HG03558 (cell line): ENCODE measurements at regions not wholly inside any gene's neighbourhood (a gene's known extent, or its start where the extent isn't known, plus 50 kb on each side); places are given as distances from the start of the nearest gene placed in this dataset.
"Not testable (repeated sequence)": the region's sequence is repeated elsewhere in the genome, so short reads cannot be mapped to it uniquely, and the experiment has no call there.

Source experiments
- ATAC-seq: cut with Tn5 transposase; IDR thresholded peaks from one replicate; pipeline ENCODE4 v1.9.1; 2021; ENCODE audit warnings: moderate number of reproducible peaks; ENCODE audit not compliant: unreplicated experiment; ENCODE audit errors: extremely low read depth

DNA sequence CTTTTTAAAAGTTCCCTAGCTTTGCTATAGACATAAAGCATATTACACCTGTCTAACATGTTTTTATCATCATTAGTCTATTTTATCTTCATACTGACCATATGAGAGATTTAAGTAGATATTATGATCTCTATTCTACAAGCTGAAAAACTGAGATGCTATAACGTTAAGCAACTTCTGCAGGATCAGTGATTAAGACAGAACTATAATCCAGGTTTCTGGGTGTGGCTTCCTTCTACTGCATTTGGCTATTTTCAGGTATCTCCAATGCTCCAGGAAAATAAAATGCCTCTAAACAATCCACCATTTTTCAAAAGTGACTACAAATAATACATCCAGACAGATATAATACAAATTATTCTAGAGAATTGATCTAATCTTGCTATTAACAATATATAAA, 53.4 kb downstream of the RGS2 start:
- no peak for ATAC-seq

GRCh38 chr1:192866241-192866868, 57.5 kb downstream of the RGS2 start:
- ATAC-seq, result no peak

DNA sequence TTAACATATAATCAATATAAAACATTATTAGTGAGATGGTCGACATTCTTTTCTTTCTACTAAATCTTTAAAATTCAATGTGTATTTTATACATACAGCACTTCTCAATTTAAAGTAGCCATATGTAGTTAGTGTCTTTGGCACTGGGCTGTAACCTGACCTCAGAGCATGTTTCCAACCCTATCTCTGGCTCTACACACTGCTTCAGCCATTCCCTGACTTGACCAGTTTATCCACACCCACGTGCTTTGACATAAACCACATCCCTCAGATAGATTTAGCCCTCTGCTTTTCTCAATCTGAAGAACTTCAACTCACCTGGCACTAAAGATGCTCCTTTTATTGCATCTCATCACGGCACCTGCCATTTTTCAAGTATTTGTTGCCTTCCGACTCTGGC, 58.3 kb downstream of the RGS2 start:
- no peak for ATAC-seq

DNA sequence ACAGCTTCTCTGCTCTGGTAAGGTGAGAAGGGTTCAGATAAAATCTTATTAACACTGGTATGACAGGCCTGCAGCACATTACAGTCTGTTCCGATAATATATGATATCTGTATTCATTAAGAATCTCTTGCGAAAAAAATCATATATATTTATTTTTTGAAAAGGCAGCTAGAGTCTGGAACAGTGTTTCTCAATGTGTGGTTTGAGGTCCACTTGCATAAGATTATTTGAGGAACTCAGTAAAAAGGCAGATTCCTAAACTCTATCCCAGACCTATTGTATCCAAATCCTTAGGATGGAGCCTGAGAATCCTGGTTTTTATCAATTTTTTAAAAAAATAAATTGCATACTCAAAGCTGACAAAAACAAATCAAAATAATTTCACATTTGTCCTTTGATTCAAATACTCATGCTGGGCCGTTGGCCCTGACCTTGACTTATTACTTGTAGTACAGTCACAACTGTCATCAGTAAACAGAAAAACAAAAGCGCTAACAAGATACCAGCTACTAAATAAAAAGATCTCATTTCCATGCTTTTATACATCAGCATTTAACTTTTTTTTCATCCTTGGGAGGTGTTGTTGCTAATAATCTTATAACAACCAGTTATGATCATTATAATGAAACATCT, 60.6 kb downstream of the RGS2 start:
- ATAC-seq, result no peak

GRCh38 chr1:192872010-192872409, 63.2 kb downstream of the RGS2 start:
- no peak for ATAC-seq

- ATAC-seq, result no peak
Observed at GRCh38 chr1:192873836-192874235, 65.0 kb downstream of the RGS2 start.

DNA sequence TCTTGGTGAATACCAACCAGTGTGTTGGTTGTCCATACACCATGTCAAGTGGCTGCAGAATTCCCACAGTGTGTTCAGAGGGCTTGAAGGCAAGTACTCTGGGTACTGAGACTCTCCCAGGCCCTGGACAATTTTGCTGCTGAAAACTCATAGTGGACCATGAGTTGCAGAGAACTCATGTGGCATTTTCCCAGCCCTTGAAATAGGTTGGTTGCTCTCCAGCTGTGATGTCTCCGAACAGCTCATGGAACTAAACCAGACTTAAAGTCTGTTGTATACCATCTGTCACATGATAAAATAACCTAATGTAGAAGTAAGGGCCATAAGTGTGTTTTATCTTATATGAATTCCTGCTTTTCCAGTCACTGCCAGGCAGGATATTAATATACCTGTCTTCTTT, 67.8 kb downstream of the RGS2 start:
- no peak for ATAC-seq

- ATAC-seq, result no peak
Observed at GRCh38 chr1:192877283-192877886, 68.5 kb downstream of the RGS2 start.

DNA sequence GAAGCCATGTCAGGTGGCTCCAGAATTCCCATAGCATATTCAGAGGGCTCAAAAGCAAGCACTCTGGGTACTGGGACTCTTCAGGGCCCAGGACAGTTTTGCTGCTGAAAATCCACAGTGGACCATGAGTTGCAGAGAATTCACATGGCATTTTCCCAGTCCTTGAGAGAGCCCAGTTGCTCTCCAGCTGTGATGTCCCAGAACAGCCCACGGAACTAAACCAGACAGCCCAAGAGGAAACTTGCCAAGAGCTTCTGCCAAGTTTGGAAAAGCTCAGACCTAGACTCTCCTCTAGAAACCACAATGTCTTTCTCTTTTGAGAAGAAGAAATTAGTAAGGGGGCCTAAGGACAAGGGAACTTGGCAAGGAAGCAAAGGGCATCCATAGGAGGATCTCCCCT, 69.4 kb downstream of the RGS2 start:
- ATAC-seq, result no peak

DNA sequence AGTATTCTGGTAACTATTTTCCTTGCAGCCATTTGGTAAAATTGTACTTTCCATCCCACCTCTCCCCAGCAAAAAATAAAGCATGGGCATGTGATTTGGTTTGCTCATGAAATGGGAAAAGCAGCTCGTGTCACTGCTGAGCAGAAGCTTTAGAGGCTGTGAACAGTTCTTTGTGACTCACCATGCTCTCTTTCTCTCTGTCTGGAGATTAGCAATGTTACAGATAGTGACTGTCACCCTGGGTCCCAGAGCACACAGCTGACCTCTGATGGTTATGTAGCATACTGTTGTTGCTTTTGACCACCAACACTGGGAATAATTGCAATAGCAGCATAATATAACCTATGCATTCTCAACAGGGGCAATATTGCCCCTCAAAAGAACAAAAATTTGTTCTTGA, 70.6 kb downstream of the RGS2 start:
- ATAC-seq, result no peak

DNA sequence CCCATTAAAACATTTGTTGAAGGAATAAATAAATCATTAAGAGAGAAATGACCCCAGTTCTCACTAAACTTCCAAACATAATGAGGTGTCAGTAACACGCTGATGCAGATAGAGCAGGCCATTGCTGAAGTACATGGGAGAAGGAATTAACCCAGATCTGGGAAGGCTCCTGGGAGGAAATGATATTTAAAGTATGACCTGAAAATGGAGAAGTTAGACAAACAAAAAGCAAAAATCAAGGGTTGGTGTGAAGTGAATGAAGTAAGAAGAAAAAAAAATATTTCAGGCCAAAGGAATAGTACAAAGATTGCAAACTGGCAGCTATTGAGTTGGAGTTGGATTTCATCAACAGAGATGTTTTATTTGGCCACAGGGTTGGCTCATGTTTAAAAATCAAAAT, 71.4 kb downstream of the RGS2 start:
- no peak for ATAC-seq

DNA sequence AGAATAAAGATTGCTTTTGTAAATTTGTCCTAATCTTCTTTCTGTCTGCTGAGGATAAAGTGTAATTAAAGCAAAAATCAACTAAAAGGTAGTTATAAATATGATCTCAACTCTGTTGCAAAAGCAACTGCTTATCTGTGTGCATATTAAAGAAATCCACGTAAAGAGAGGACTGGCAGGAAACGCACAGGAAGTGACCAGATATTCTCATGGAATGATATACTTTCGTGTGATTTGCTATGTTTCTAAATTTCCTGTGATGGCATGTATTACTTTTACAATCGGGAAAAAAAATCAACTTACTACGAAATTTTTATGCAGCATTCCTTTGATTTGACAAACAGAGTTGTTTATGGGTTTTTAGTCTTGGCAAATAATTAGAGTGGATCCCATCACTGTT, 75.4 kb downstream of the RGS2 start:
- no peak for ATAC-seq

DNA sequence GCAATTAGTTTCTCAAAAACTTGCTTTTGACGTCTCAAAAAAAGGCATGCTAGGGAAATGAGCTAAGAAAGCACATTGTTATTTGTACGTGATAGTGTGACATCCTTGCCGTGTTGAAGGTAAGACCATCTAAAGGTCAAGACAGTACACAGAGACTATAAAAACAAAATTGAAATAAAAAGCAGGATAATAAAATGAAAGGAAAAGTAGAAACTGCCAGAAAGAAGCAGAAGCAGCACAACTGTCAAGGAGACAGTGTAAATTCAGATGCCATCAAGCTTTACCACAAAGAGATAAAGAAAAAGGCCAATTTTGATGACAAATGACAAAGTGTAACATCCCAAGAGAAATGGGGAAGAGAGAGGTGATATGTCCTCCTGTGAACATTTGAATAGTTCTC, 76.5 kb downstream of the RGS2 start:
- ATAC-seq, result not testable (repeated sequence)

- no peak for ATAC-seq
Observed at GRCh38 chr1:192887426-192887825, 78.6 kb downstream of the RGS2 start.

DNA sequence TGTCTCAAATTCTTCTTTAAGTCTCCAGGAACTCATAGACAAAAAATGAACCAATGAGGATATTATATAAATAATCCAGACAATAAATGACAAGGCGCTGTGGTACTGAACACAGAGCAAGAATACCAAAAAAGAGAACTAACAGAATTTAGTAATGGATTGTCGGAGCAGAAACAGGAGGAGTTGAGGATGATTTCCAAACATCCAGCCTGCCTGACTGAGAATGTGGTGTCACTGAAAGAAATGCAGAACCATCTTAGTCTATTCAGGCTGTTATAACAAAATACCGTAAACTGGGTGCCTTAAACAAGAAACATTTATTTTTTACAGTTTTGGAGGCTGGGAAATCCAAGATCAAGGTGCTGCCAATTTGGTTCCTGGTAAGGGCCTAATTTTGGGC, 79.7 kb downstream of the RGS2 start:
- ATAC-seq, result no peak

DNA sequence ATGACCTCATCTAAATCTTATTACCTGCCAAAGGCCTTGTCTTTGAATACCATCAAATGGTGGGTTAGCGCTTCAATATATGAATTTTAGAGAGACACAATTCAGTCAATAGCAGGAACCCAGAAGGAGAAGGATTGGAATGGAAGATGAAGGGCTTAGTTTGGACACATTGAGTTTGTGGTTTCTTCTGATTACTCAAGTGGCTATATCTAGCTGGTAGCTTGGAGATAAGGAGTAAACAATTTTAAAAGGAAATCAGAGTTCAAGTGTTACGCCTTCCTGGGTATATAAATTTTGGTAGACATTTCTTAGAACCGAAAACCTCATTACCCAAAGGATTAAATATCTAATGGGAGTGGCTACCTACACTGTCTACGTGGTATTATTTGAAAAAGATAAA, 80.2 kb downstream of the RGS2 start:
- no peak for ATAC-seq

DNA sequence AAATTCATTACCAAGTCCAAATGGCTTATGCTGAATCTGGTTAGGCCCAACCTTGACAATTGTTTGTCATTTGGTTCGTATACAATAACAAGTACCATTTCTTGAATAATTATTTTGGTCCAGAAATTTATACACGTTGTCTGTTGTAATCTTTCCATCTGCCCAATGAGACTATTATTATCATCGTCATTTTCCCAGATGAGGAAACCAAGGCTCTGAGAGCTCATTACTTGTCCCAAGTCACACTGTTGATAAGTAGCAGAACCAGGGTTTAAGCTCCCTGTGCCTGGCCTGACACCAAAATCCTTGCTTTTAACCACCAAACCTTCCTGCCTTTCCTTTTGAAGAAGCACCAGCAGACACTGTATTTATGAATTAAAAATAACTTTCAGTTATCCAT, 81.3 kb downstream of the RGS2 start:
- ATAC-seq, result no peak

- ATAC-seq, result no peak
Observed at GRCh38 chr1:192892934-192893333, 84.1 kb downstream of the RGS2 start.

DNA sequence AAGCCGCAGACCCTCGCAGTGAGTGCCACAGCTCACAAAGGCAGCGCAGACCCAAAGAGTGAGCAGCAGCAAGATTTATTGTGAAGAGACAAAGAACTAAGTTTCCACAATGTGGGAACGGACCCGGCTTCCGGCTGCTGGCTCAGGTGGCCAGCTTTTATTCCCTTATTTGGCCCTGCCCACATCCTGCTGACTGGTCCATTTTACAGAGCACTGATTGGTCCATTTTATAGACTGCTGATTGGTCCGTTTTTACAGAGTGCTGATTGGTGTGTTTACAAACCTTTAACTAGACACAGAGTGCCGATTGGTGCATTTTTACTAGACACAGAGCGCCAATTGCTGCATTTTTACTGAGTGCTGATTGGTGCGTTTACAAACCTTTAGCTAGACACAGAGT, 86.6 kb downstream of the RGS2 start:
- ATAC-seq, result not testable (repeated sequence)

DNA sequence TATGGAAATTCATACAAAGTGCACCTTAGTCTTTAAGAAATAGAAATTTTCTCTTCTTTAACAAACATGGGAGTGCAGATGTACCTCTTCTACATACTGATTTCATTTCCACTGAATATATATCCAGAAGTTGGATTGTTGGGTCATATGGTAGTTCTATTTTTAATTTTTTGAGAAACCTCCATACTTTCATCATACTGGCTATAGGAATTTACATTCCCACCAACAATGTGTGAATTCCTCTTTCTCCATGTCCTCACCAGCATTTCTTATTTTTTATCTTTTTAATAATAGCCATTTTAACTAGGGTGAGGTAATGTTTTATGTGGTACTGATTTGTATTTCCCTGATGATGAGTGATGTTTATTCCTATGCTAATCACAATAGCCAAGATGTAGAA, 87.5 kb downstream of the RGS2 start:
- ATAC-seq, result no peak

- no peak for ATAC-seq
Observed at GRCh38 chr1:192901500-192901899, 92.7 kb downstream of the RGS2 start.

DNA sequence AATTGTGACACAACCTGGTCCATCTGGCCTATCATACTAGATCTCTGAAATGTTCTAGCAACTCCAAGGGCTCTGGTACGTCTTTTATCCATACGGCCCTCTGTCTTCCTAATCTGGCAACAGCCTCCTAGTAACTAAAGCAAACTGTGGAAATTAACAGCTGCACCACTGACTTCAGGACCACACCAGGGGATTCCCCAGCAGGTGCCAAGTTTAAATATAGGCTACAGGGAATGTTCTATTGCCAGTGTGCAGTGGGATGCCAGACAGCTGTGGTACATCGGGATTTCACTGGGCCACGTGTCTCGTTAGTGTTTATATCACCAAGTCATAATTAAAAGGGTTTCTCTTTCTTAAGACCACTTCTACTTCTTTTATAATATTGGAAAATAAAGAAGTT, 94.3 kb downstream of the RGS2 start:
- ATAC-seq, result no peak
